MM.1S (cell line): ENCODE measurements at regions not wholly inside any gene's neighbourhood (a gene's known extent, or its start where the extent isn't known, plus 50 kb on each side); places are given as distances from the start of the nearest gene placed in this dataset.
"Not testable (repeated sequence)": the region's sequence is repeated elsewhere in the genome, so short reads cannot be mapped to it uniquely, and the experiment has no call there.

Experiments
- DNase-seq: peaks from one replicate; pipeline ENCODE4 v3.0.0-alpha.2; 2015
- H2AFZ ChIP-seq: fragments of 300-600 bp; sonication (generic); 2 replicates; pipeline ENCODE4 v1.6.0; 2016; ENCODE audit warnings: antibody characterized with exemption, low read length
- H3F3A ChIP-seq: fragments of 300-600 bp; sonication (generic); 2 replicates; pipeline ENCODE4 v1.6.1; 2016; ENCODE audit warnings: mild to moderate bottlenecking, antibody characterized with exemption, low read length, moderate library complexity, mixed read lengths; ENCODE audit not compliant: insufficient read depth
- H3K27ac ChIP-seq: fragments of 300-600 bp; sonication (generic); 2 replicates; pipeline ENCODE4 v1.5.1; 2016; ENCODE audit warnings: mild to moderate bottlenecking, low read length
- H3K27me3 ChIP-seq: fragments of 300-600 bp; sonication (generic); replicated peaks from 2 replicates; pipeline ENCODE4 v1.6.0; 2016; ENCODE audit warnings: low read length; ENCODE audit not compliant: insufficient read depth
- H3K36me3 ChIP-seq: fragments of 300-600 bp; sonication (generic); replicated peaks from 2 replicates; pipeline ENCODE4 v1.6.1; 2016; ENCODE audit warnings: mild to moderate bottlenecking, low read length, mixed read lengths; ENCODE audit not compliant: insufficient read depth
- H3K4me1 ChIP-seq: fragments of 300-600 bp; sonication (generic); 2 replicates; pipeline ENCODE4 v1.6.1; 2016; ENCODE audit warnings: low read length, mixed read lengths
- H3K4me2 ChIP-seq: fragments of 300-600 bp; sonication (generic); 2 replicates; pipeline ENCODE4 v1.6.0; 2016; ENCODE audit warnings: low read depth, low read length
- H3K4me3 ChIP-seq: fragments of 300-600 bp; sonication (generic); 2 replicates; pipeline ENCODE4 v1.5.1; 2016; ENCODE audit warnings: low read length, mixed read lengths
- H3K79me2 ChIP-seq: fragments of 300-600 bp; sonication (generic); 2 replicates; pipeline ENCODE4 v1.6.1; 2016; ENCODE audit warnings: mixed run types, low read length, mixed read lengths
- H3K9ac ChIP-seq: fragments of 300-600 bp; sonication (generic); 2 replicates; pipeline ENCODE4 v1.6.1; 2016; ENCODE audit warnings: low read length, mixed read lengths
- H3K9me2 ChIP-seq: fragments of 300-600 bp; sonication (generic); replicated peaks from 2 replicates; pipeline ENCODE4 v1.6.1; 2016; ENCODE audit warnings: mild to moderate bottlenecking, low read length, mixed read lengths; ENCODE audit not compliant: insufficient read depth
- H3K9me3 ChIP-seq: fragments of 300-600 bp; sonication (generic); replicated peaks from 2 replicates; pipeline ENCODE4 v1.6.1; 2016; ENCODE audit warnings: mild to moderate bottlenecking, low read length, mixed read lengths; ENCODE audit not compliant: insufficient read depth
- H4K20me1 ChIP-seq: fragments of 300-600 bp; sonication (generic); 2 replicates; pipeline ENCODE4 v1.6.1; 2016; ENCODE audit warnings: mild to moderate bottlenecking, low read length, moderate library complexity, mixed read lengths; ENCODE audit not compliant: insufficient read depth
- EZH2 ChIP-seq: fragments of 300-600 bp; sonication (generic); optimal IDR thresholded peaks from 2 replicates; pipeline ENCODE3; 2017; ENCODE audit warnings: low read depth, mild to moderate bottlenecking, antibody characterized with exemption, low read length, mixed read lengths
- EZH2phosphoT487 ChIP-seq: fragments of 300-600 bp; sonication (generic); IDR thresholded peaks from 2 replicates; pipeline ENCODE4 v1.6.1; 2018; ENCODE audit warnings: antibody characterized with exemption, low read length
- TF ChIP-seq, protein P1 (sequence below): fragments of 300-600 bp; sonication (generic); IDR thresholded peaks from 2 replicates; pipeline ENCODE4 v1.5.1; 2016; ENCODE audit warnings: antibody characterized with exemption, low read length, mixed read lengths

DNA sequence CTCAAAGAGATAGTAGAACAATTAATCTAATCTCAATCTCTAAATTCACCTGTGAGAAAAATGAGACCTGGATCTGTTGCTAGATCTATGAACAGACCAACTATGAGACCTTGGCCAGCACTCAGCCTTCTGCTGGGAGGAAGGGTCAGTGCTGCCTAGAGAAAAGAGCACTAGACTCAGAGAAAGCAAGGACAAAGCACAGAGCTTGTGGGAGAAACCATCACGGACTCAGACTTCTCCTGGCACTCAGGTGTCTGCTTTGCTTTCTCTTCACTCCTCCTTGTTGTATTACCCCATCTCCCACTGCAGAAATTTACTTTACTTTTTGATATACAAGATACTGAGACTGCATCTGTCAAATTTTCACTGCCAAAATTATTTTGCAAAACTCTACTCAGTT lies 890.0 kb upstream of the NUDT12 start:
- Histone ChIP-seq H3K27me3 (no peaks in the 10 kb centered on the region), H4K20me1 (no peaks in the 10 kb centered on the region), H3K27ac (no peak overlapping the region), H3K4me3 (no peak overlapping the region), H2AFZ (no peak overlapping the region), H3K36me3 (no peaks in the 10 kb centered on the region), H3K9me3 (no peaks in the 10 kb centered on the region), H3F3A (no peaks in the 10 kb centered on the region), H3K4me1 (no peaks in the 10 kb centered on the region), H3K4me2 (no peak overlapping the region), H3K79me2 (no peaks in the 10 kb centered on the region), H3K9me2 (no peaks in the 10 kb centered on the region), H3K9ac (no peak overlapping the region)
- no peak for DNase-seq
- TF ChIP-seq EZH2phosphoT487 = no peak
- TF ChIP-seq, protein P1, sequence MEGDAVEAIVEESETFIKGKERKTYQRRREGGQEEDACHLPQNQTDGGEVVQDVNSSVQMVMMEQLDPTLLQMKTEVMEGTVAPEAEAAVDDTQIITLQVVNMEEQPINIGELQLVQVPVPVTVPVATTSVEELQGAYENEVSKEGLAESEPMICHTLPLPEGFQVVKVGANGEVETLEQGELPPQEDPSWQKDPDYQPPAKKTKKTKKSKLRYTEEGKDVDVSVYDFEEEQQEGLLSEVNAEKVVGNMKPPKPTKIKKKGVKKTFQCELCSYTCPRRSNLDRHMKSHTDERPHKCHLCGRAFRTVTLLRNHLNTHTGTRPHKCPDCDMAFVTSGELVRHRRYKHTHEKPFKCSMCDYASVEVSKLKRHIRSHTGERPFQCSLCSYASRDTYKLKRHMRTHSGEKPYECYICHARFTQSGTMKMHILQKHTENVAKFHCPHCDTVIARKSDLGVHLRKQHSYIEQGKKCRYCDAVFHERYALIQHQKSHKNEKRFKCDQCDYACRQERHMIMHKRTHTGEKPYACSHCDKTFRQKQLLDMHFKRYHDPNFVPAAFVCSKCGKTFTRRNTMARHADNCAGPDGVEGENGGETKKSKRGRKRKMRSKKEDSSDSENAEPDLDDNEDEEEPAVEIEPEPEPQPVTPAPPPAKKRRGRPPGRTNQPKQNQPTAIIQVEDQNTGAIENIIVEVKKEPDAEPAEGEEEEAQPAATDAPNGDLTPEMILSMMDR = no peak
- no peak for TF ChIP-seq EZH2

DNA sequence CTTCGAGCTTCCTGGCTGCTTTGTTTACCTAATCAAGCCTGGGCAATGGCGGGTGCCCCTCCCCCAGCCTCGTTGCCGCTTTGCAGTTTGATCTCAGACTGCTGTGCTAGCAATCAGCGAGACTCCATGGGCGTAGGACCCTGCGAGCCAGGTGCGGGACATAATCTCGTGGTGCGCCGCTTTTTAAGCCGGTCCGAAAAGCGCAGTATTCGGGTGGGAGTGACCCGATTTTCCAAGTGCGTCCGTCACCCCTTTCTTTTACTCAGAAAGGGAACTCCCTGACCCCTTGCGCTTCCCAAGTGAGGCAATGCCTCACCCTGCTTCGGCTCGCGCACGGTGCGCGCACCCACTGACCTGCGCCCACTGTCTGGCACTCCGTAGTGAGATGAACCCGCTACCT lies 889.3 kb upstream of the NUDT12 start:
- DNase-seq, H3K27ac ChIP-seq, H3K4me2 ChIP-seq: not testable (repeated sequence)

DNA sequence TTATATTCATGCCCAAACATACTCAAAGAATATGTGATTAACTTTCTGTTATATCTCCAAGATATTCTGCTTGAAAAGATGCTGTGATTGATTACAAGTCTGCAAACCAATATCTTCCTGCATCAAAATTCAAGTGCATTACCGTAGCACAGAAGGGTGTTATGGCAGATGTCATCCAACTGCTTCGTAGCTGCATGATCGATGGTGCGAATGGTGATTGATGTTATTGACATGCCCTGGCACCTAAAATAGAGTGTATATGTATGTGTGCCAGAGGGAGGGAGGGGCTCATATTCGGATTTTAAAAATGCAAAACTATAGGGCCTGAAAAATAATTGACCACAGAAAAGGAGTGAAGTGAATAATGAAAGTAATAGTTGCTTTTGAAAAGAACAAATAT lies 882.1 kb upstream of the NUDT12 start:
- Histone ChIP-seq H3K36me3 (no peaks in the 10 kb centered on the region), H3K4me2 (no peak overlapping the region), H3K9ac (no peak overlapping the region), H3F3A (no peaks in the 10 kb centered on the region), H3K27me3 (no peaks in the 10 kb centered on the region), H3K9me3 (no peaks in the 10 kb centered on the region), H3K4me1 (no peaks in the 10 kb centered on the region), H3K79me2 (no peaks in the 10 kb centered on the region), H3K4me3 (no peak overlapping the region), H3K9me2 (no peaks in the 10 kb centered on the region), H3K27ac (no peak overlapping the region), H4K20me1 (no peaks in the 10 kb centered on the region), H2AFZ (no peak overlapping the region)
- TF ChIP-seq EZH2 (no peak), EZH2phosphoT487 (no peak)
- TF ChIP-seq, protein P1 = no peak
- no peak for DNase-seq

More for the DNA sequence above, 889.3 kb upstream of the NUDT12 start:
- H3K27me3 ChIP-seq, H4K20me1 ChIP-seq, H3K79me2 ChIP-seq, H3F3A ChIP-seq, H3K4me1 ChIP-seq, H2AFZ ChIP-seq, H3K9ac ChIP-seq, H3K9me3 ChIP-seq, H3K36me3 ChIP-seq, H3K9me2 ChIP-seq, H3K4me3 ChIP-seq: not testable (repeated sequence)

DNA sequence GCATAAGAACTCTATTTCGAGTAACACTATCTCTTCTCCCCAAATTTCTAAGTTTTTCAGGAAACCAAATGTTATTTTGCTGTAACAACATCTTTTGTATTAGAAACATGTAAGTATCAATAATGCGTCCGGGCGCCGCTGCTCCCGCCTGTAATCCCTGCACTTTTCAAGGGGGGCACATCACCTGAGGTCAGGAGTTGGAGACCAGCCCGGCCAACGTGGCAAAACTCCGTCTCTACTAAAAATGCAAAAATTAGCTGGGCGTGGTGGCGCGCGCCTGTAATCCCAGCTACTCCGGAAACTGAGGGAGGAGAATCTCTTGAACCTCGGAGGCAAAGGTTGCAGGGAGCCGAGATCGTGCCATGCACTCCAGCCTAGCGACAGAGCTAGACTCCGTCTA lies 881.1 kb upstream of the NUDT12 start:
- no peak overlapping the region for H2AFZ ChIP-seq

More for the DNA sequence above, 881.1 kb upstream of the NUDT12 start:
- Histone ChIP-seq H4K20me1 (no peaks in the 10 kb centered on the region), H3K27ac (no peak overlapping the region), H3K79me2 (no peaks in the 10 kb centered on the region), H3K27me3 (no peaks in the 10 kb centered on the region), H3K4me2 (no peak overlapping the region), H3K4me3 (no peak overlapping the region), H3F3A (no peaks in the 10 kb centered on the region), H3K36me3 (no peaks in the 10 kb centered on the region), H3K9ac (no peak overlapping the region), H3K9me2 (no peaks in the 10 kb centered on the region), H3K4me1 (no peaks in the 10 kb centered on the region), H3K9me3 (no peaks in the 10 kb centered on the region)
- TF ChIP-seq EZH2 = no peak
- TF ChIP-seq EZH2phosphoT487 = no peak
- TF ChIP-seq, protein P1 = no peak
- DNase-seq = no peak
